Left cardiac atrium (tissue), 4 donors: ENCODE measurements at regions not wholly inside any gene's neighbourhood (a gene's known extent, or its start where the extent isn't known, plus 50 kb on each side); places are given as distances from the start of the nearest gene placed in this dataset.
"Not testable (repeated sequence)": the region's sequence is repeated elsewhere in the genome, so short reads cannot be mapped to it uniquely, and the experiment has no call there.

Source experiments
- ATAC-seq, 2 donors: fragments of 200-7000 bp; cut with Tn5 transposase; one replicate each; pipeline ENCODE4 v1.9.1; 2020; ENCODE audit warnings: mild to moderate bottlenecking in 2 of 2, moderate library complexity in 2 of 2
- DNase-seq: peaks from one replicate; pipeline ENCODE4 v3.0.0-alpha.2; 2020
- intact Hi-C, 2 donors: fragments of 100-400 bp; cut with DNase I; formaldehyde crosslinking; loops; one replicate each; pipeline versions ENCODE4 v1.14.1 to v1.15.1; 2022 to 2023
- donor health status: DM: no; HTN: yes; CAD: no.
- donor health status: DM: no; HTN: yes; CAD: no; lungs with severe emphysema.
- donor health status: DM: yes; HTN: yes; CAD: no.
- donor health status: Dilated cardiomyopathy.

DNA sequence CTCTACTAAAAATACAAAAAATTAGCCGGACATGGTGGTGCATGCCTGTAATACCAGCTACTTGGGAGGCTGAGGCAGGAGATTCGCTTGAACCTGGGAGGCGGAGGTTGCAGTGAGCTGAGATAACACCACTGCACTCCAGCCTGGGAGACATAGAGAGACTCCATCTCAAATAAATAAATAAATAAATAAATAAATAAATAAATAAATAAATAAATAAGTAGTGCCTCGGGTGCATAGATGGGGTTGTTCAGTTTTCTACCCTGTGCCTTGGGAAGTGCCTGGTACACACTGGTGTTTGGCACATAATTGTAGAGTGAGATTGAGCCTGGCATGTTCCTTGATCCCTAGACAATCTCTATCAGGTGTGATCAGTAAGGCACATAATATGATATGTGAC is 111.2 kb upstream of the ESR1 start:
- DNase-seq, intact Hi-C loops, ATAC-seq: not testable (repeated sequence)

DNA sequence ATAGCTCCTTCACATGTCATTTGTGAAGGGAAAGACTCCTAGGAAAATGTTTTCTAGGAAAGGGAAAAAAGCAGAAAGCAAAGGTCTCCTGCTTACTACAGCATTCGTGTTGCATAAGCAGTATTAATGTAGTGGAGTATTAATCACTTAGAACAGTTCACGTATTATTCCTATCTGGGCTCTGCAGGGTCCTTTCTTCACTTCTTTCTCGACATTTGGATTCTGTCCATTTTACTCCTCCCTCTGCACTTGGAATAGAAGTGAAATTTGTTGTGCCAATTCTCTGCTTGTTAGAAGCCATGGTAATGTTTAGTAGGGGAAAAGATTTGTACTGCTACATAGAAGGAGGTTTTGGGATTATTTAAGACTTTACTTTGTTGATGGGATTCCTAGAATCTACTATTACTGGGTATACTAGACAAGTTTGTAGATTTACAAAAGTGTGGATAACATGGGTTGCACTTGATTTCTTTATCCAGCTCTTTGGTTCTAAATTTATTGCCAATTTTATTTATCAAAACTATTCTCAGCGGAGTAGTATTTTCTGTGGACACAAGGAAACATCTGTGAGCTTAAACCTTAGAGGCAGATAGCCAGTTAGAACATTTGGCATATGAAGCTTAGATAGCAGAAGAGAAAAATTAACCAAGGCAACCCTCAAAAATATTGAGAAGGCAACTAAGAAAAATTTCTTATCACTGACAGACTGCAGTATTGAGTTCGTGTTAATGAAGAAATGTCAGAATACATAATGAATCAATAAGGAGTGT is 108.4 kb upstream of the ESR1 start:
- DNase-seq, result no peak
- ATAC-seq, result peak; percentile 63 to 79
- intact Hi-C loops, result no loop called here

DNA sequence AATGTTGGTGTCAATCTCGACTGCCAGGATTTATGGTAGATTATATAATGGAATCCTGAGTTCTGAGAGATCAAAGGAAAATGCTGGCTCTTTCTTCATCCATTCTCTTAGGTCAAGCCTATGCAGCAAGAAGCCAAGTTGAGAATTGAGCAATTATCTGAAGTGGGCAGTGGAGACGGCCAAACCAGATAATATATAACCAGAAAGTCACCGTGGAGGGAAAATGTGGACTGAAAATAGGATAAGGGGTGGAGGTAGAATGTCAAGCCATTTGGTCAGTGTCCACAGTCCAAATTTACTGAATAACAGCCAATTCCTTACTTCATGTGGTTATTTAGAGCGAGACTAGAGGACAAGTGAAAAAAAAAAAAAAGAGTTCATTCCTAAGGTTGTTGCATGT is 107.8 kb upstream of the ESR1 start:
- DNase-seq (no peak), ATAC-seq (peak; percentile 21 to 46)
- intact Hi-C loops, result no loop called here

DNA sequence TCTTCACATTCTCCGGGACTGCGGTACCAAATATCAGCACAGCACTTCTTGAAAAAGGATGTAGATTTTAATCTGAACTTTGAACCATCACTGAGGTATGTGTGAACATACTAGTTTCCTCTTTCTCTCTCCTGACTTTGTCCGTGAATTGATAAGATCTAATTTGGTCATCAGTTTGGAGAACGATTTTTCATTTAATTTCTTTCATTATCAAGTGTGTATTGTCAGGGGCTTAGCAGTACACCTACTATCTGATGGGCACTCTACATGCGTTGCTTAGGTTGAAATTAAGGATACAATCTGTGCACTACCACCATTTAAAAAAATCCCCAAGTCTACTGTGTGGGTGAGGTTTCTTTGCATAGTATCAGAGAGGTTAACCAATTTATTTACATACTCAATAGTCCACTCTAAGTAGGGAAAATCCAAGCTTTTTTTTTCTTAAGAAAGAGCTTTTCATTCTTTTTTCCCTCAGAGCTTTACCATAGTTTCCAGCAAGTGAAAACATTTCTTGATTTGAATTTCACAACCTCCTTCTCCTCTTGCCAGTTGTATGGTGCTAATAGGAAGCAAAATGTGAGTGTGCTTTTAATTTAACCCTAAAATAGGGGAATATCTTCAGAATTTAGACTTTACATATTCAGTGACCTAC is 105.4 kb upstream of the ESR1 start:
- ATAC-seq (no peak), DNase-seq (no peak)
- intact Hi-C loops, result no loop called here

DNA sequence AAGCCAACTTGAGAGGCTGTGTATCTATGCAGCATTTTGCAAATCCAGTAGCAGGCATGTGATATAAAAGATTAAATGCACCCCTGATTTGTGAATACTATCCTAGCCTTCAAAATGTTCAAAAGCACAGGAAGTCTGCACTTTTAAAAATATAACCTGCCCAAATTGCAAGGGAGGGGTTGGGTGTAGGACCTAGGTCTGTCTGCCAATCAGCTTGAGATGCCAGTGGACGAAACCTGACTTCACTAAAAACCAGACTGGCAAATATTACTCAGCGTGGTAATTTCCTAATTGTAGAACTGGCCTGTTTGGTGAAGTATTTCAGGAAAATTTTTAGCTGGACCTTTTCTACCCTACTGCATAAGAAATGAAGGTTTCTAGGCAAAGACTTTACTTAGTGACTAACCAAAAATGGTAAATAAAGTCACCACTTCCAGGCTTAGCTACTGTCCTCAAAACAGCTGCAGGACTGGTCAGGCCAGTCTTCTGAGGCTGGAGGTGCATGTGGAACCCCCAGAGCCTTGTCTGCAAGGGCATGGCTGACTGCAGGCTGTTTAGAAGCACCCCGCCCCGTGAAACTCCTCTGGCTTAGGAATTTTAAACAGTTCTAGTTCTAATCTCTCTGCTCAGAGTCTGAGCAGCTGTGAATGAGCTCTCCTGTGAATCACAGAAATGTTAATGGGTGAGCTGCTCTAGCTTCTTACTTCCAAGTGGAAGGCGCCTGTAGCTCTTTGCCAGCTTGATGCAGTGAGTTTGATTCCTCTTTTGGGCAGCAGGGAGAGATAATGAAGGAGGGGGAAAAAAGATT is 104.4 kb upstream of the ESR1 start:
- intact Hi-C loops, result no loop called here
- DNase-seq (no peak), ATAC-seq (peak in 1 of 2 donors; percentile 64)

DNA sequence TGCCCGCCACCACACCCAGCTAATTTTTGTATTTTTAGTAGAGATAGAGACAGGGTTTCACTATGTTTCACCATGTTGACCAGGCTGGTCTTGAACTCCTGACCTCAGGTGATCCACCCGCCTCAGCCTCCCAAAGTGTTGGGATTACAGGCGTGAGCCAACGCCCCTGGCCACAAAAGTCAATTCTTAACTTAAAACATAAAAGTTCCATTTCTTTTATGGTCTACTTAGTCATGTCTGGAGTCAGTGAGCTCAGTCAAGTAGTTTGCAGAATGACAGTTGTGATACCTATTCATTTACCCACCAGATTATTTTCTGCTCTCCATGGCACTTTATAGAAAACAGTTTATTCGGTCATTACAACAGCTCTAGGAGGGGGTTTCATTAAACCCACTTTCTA is 103.1 kb upstream of the ESR1 start:
- DNase-seq (no peak), ATAC-seq (no peak)
- intact Hi-C loops, result no loop called here

DNA sequence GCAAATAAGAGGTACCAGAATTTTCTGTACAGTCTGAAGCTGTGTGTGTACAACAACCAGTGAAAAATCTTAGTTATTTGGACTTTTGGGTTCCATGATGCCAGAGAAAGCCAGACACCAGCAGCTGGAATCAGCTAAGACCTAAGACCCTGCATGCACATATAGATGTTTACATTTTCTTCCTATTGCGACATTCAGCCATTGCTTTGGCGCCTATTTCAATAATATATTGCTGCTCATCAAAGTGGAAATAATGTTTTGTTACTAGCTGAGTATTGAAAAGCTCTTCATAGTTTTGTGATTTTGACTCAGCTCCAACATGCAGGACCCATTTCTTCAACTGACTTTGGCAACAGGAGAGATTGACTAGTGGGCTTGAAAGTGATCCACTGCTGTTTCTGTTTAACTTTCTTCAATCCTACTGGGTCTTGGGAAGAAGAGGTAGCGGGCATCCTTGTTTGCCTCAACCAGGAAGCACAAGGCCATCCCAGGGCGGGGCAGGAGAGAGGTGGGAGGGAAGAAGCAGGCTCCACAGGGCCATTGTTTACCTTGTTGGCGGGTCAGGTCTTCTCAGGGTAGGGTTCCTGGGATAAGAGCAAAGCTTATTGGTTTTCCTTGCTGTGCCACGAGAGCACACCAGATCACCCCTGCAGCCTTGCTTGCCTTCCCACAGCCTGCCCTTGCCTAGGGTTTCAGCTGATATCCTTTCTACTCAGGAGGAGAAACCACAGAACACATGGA is 101.3 kb upstream of the ESR1 start:
- intact Hi-C loops, result no loop called here
- ATAC-seq, result no peak
- DNase-seq, result no peak

DNA sequence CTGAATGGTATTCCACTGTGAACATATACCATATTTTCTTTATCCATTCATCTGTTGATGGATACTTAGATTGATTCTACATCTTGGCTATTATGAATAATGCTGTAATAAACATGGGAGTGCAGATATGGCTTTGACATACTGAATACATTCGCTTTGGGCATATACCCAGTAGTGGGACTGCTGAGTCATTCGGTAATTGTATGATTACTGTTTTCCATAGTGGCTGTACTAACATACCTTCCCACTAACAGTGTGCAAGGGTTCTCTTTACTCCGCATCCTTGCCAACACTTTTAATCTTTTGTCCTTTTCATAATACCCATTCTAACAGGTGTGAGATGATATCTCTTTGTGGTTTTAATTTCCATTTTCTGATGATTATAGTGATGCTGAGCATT is 98.2 kb upstream of the ESR1 start:
- DNase-seq (no peak), ATAC-seq (no peak)
- intact Hi-C loops, result no loop called here

DNA sequence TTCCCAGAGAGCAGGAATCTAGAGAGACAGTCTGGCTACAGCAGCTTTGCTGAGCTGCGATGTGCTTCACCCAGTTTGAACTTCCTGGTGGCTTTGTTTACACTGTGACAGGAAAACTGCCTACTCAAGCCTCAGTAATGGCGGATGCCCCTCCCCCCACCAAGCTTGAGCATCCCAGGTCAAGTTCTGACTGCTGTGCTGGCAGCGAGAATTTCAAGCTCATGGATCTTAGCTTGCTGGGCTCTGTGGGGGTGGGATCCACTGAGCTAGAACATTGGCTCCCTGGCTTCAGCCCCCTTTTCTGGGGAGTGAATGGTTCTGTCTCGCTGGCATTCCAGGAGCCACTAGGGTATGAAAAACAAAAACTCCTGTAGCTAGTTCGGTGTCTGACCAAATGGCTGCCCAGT is 91.0 kb upstream of the ESR1 start:
- DNase-seq (no peak), ATAC-seq (no peak)
- intact Hi-C loops, result no loop called here

DNA sequence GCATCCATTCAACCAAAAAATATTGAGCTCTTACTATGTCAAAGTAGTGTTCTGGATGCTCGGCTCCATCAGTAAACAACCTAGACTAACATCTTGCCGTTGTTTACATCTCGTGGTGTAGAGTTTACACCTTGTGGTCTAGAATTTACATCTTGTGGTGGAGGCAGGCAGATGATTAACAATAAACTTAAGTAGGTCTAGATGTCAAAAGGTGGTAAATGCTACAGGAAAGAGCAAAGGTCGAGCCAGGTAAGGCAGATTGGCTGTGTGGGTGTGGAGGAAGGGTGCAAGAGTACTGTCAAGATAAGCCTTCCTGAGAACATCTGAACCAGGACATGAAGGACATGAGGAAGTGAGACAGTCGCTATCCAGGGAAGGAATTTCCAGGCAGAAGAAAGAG is 88.4 kb upstream of the ESR1 start:
- intact Hi-C loops, result no loop called here
- DNase-seq, result no peak

DNA sequence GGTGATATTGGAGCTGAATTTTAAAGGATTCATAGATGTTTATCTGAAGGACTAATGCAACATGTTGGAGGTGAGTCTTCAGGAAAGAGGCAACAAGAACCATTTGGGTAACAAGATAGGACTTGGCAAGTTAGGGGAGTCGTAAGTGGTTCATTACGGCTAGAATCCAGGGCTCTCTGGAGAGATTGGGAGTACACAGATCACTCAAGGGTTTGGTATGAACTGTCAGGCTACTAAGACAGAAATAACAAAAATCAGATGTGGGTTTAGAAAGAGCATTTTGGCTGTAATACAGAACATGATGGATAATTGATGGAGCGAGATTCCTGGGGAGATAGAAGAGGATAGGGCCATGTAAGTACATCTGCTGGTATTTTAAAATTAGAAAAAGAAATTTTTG is 86.3 kb upstream of the ESR1 start:
- intact Hi-C loops, result no loop called here
- DNase-seq (no peak), ATAC-seq (no peak)

More for the DNA sequence above, 88.4 kb upstream of the ESR1 start:
- ATAC-seq, result no peak

DNA sequence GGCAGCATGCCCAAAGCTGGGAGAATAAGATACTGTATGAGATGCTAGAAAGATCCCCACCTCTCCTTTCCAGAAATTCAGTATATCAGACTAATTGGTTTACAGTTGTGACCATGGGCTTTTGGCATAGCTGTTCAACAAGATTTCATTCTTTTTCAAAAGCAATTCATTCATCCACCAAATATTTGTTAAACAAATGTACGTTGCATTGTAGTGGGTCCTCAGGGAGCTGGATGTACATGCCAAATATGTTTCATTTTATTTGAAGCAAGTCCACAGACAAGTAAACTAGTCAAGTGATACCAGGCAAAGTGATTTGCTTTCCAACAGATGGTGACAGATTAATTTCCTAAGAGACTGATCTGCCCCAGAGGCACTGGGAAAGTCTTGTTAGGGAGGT is 85.8 kb upstream of the ESR1 start:
- intact Hi-C loops, result no loop called here
- DNase-seq, result no peak
- ATAC-seq, result no peak

DNA sequence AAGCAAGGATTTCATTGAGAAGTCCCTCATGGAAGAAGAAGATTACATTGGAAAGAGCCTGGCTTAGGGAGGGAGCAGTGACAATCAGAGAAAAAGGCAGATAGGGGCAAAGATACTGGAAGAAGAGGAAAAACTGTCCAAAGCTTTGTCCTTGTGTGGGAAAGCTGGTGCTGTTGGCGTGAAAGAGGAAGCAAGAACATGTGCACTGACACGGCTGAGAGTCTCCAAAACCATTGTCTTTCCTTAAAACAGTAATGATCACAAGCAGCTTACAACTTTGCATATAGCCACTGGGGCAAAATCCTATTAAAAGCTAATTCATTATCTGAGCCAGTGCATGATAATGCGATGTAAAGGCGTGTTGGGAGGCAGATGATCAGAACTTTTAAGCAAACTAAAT is 85.1 kb upstream of the ESR1 start:
- DNase-seq (no peak), ATAC-seq (no peak)
- intact Hi-C loops, result no loop called here

DNA sequence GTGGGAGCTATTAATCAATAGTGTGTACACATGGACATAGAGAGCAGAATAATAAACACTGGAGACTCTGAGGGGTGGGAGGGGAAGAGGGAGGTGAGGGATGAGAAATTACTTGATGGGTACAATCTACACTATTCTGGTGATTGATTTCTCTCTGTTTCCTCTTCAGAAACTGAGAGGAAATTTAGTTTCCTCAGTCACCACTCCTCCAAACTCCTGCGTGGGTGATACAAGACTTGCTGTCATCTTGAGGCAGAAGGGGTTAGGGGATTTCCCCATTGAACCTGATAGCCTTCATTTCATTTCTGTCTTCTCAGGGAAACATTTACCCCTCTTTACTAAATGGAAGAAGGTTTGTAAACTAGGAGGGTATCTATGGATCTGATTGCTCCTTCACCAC is 84.3 kb upstream of the ESR1 start:
- DNase-seq (no peak), ATAC-seq (no peak)
- intact Hi-C loops, result no loop called here

DNA sequence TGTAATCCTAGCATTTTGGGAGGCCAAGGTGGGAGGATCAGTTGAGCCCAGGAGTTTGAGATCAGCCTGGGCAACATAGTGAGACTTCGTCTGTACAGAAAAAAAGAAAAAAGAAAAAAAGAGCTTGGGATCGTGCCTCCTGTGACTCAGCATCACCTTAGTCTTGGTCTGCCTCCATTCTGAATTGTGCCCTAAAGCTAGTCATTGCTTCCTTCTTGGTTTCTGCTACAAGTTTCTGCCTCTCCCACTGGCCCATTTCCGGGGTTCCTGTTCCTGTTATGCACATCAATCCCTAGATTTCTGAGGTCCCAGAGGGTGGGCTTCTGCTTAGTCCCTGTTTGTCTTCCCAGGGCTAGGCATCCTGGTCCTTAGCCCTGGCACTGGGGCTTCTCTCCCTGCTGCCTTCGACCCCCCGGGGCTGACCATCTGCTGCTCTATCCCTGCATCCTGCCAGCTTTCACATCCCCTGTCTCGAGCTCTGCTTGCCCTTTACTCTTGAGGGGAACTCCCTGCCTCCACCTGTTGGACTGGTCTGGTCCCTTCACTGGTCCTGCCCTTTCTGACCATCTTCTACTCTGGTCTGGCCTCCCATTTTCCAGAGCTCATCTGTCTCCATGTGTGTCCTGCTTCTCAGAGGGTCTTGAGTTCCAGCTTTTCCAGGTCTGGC is 77.5 kb upstream of the ESR1 start:
- ATAC-seq, result no peak
- intact Hi-C loops, result no loop called here

DNA sequence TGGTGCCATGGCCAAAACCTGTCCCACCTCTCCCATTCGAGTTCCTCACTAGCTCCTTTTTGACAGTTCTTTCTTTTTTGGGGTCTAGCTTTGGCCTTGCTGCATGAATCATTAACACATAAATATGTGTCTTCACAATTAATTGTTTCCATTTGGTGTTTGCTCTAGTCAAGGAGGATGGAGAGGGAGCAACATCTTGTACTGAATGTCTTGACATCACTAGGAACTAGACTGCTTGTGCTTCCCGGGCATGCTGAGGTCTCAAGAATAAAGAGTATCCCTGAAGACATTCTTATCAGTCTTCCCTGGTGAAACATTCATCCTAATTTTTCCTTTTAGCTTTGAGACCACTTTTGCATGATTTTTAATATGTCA is 77.0 kb upstream of the ESR1 start:
- intact Hi-C loops, result no loop called here
- no peak for DNase-seq
- no peak for ATAC-seq

More for the DNA sequence above, 77.5 kb upstream of the ESR1 start:
- DNase-seq, result no peak

DNA sequence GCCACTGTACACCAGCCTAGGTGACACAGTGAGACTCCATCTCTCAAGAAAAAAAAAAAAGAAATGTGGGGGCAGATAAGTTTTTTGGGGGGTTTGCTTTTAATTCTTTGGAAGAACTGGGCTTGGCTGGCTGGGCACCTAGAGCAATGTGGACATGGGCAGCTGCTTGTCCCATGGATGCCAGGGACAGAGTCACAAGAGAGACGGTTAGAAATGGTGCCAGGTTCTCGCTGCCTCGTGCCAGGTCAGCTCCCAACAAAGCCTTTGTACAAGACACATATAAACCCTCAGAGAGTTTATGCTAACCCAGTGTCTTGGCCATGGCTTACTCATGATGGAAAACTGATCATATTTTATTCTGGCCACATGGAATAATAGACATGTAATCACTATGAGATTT is 76.2 kb upstream of the ESR1 start:
- ATAC-seq, result peak in 1 of 2 donors; percentile 40
- no peak for DNase-seq
- intact Hi-C loops, result no loop called here

DNA sequence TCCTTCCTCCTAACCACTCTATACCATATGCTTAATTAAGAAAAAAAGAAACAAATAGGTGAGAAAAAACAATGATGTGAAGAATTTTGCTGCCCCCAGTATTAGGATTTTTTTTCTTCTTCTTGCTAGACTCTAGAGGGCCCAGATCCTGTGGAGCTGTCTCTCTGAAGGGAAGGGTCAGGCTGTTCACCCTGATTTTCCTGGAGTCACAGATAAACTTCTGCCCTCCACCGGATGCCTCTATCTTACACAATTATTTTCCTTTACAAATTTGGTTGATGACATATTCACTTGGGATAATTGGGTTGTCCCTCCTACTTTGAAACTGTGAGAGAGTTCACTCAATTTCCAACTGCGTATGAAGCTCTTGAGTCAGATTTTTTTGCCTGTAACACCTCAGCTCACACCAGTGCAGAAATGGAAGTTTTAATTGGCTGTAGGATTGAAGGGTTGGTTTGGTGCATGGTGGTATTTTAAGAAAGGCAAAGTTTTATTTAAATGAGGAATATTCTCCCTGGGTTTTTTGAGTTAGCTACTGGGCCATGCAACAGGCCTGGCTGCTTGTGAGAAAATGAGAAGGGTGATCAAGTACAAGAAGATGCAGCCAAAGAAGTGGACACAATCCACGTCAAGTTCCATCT is 73.7 kb upstream of the ESR1 start:
- DNase-seq (no peak), ATAC-seq (peak; percentile 48 to 77)

DNA sequence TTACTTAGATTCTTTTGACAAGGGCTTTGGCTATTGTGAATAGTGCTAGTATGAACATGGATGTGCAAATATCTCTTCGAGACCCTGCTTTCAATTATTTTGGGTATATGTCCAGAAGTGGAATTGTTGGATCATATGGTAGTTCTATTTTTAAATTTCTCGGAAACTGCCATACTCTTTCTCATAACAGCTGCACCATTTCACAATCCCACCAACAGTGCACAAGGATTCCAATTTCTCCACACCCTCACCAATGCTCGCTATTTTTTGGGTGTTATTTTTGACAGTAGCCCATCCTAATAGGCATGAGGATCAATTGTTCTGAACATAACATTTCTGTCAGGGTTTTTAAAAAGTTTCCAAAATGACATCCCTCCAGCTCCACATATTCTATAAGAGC is 69.2 kb upstream of the ESR1 start:
- no peak for ATAC-seq
- intact Hi-C loops, result no loop called here

More for the DNA sequence above, 73.7 kb upstream of the ESR1 start:
- intact Hi-C loops, result no loop called here

More for the DNA sequence above, 69.2 kb upstream of the ESR1 start:
- no peak for DNase-seq
